ENCODE measurements at regions not wholly inside any gene's neighbourhood (a gene's known extent, or its start where the extent isn't known, plus 50 kb on each side); places are given as distances from the start of the nearest gene placed in this dataset.

GRCh38 chr11:91955206-91955605 is 269.4 kb upstream of the FAT3 start:
- H3K4me3 ChIP-seq, result no peak overlapping the region
- no peaks in the 10 kb centered on the region for H3K36me3 ChIP-seq
- peaks cover 0 to 16% of the 10 kb centered on the region in 2 donors for H3K9me3 ChIP-seq
- H3K27me3 ChIP-seq, result no peaks in the 10 kb centered on the region
- H3K27ac ChIP-seq, result no peak overlapping the region
- no peaks in the 10 kb centered on the region for H3K4me1 ChIP-seq
- TF ChIP-seq CTCF (IDR thresholded peaks at IDR 0.05), result no peak
- DNase-seq (ENCODE audit: low spot score), result no peak

GRCh38 chr11:91952056-91952455 is 272.6 kb upstream of the FAT3 start:
- Histone ChIP-seq H3K36me3 (no peaks in the 10 kb centered on the region), H3K9me3 (no peaks in the 10 kb centered on the region), H3K4me3 (no peak overlapping the region), H3K27me3 (no peaks in the 10 kb centered on the region), H3K4me1 (peaks cover 0 to 9% of the 10 kb centered on the region in 2 donors), H3K27ac (no peak overlapping the region)
- no peak for DNase-seq (ENCODE audit: low spot score)
- no peak for TF ChIP-seq CTCF (IDR thresholded peaks at IDR 0.05)

GRCh38 chr11:91947215-91947820 is 277.3 kb upstream of the FAT3 start:
- Histone ChIP-seq H3K4me3 (no peak overlapping the region), H3K27me3 (no peaks in the 10 kb centered on the region), H3K36me3 (no peaks in the 10 kb centered on the region), H3K4me1 (peaks cover 0 to 20% of the 10 kb centered on the region in 2 donors), H3K27ac (no peak overlapping the region), H3K9me3 (no peaks in the 10 kb centered on the region)
- TF ChIP-seq CTCF (IDR thresholded peaks at IDR 0.05), result no peak
- no peak for DNase-seq (ENCODE audit: low spot score)

- no peaks in the 10 kb centered on the region for H3K9me3 ChIP-seq
- TF ChIP-seq CTCF (IDR thresholded peaks at IDR 0.05), result no peak
- no peaks in the 10 kb centered on the region for H3K27me3 ChIP-seq
- DNase-seq (ENCODE audit: low spot score), result no peak
- no peak overlapping the region for H3K27ac ChIP-seq
- H3K4me1 ChIP-seq, result peaks cover 0 to 20% of the 10 kb centered on the region in 2 donors
- H3K4me3 ChIP-seq, result no peak overlapping the region
- H3K36me3 ChIP-seq, result no peaks in the 10 kb centered on the region
Measured at GRCh38 chr11:91946397-91946951, 278.1 kb upstream of the FAT3 start.

GRCh38 chr11:91935120-91935519 is 289.5 kb upstream of the FAT3 start:
- Histone ChIP-seq H3K27ac (no peak overlapping the region), H3K9me3 (no peaks in the 10 kb centered on the region), H3K4me3 (no peak overlapping the region), H3K27me3 (no peaks in the 10 kb centered on the region), H3K4me1 (peaks cover 0 to 5% of the 10 kb centered on the region in 2 donors), H3K36me3 (no peaks in the 10 kb centered on the region)
- no peak for TF ChIP-seq CTCF (IDR thresholded peaks at IDR 0.05)
- DNase-seq (ENCODE audit: low spot score), result no peak

All from right atrium auricular region (tissue), 2 donors.